PC-9 (cell line): ENCODE measurements at regions not wholly inside any gene's neighbourhood (a gene's known extent, or its start where the extent isn't known, plus 50 kb on each side); places are given as distances from the start of the nearest gene placed in this dataset.

Experiments used
- EZH2 ChIP-seq: fragments of 200-600 bp; sonication (generic); IDR thresholded peaks from 2 replicates; pipeline ENCODE4 v1.8.0; 2017; ENCODE audit warnings: antibody characterized with exemption, low read depth
- TF ChIP-seq, protein P1 (sequence below): fragments of 200-600 bp; sonication (generic); conservative IDR thresholded peaks from 2 replicates; pipeline ENCODE4 v1.6.1; 2017; ENCODE audit warnings: mixed run types, antibody characterized with exemption, mild to moderate bottlenecking, moderate library complexity

DNA sequence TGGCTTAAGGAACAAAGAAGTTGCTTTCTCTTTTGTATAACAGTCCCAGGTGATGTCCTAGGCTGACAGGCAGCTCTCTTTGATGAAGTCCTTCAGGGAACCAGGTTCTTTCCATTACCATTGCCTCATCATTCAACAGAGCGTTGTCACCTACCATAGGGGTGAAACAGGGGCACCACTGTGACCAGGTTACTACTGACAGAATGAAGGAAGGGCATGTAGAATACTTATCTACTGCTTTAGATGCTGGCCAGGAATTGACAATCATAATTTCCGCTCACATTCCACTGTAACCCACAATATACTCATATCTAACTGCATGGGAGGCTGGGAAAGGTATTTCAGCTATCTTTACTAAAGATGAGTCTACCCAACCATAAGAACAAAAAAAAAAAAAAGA, 148.0 kb upstream of the FNDC3A start:
- TF ChIP-seq, protein P1, sequence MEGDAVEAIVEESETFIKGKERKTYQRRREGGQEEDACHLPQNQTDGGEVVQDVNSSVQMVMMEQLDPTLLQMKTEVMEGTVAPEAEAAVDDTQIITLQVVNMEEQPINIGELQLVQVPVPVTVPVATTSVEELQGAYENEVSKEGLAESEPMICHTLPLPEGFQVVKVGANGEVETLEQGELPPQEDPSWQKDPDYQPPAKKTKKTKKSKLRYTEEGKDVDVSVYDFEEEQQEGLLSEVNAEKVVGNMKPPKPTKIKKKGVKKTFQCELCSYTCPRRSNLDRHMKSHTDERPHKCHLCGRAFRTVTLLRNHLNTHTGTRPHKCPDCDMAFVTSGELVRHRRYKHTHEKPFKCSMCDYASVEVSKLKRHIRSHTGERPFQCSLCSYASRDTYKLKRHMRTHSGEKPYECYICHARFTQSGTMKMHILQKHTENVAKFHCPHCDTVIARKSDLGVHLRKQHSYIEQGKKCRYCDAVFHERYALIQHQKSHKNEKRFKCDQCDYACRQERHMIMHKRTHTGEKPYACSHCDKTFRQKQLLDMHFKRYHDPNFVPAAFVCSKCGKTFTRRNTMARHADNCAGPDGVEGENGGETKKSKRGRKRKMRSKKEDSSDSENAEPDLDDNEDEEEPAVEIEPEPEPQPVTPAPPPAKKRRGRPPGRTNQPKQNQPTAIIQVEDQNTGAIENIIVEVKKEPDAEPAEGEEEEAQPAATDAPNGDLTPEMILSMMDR = no peak
- TF ChIP-seq EZH2 = no peak
